Epithelial cell of proximal tubule (primary cell): ENCODE measurements at regions not wholly inside any gene's neighbourhood (a gene's known extent, or its start where the extent isn't known, plus 50 kb on each side); places are given as distances from the start of the nearest gene placed in this dataset.

Experiments
- DNase-seq: peaks from one replicate; pipeline ENCODE4 v3.0.0-alpha.2; 2011; ENCODE audit warnings: low read depth
- H3K4me3 ChIP-seq: 2 replicates; pipeline ENCODE4 v1.5.1; 2011; ENCODE audit warnings: low read depth, mild to moderate bottlenecking, low read length
- CTCF ChIP-seq: conservative IDR thresholded peaks from 2 replicates; pipeline ENCODE4 v1.5.1; 2012; ENCODE audit warnings: low read depth, mild to moderate bottlenecking, low read length

GRCh38 chr7:8998762-8999161 is 565.4 kb downstream of the NXPH1 start:
- DNase-seq = no peak
- H3K4me3 ChIP-seq = no peak overlapping the region
- TF ChIP-seq CTCF = no peak

GRCh38 chr7:9013940-9014339 is 580.5 kb downstream of the NXPH1 start:
- no peak for DNase-seq
- no peak overlapping the region for H3K4me3 ChIP-seq
- no peak for TF ChIP-seq CTCF

GRCh38 chr7:9017286-9017685 is 583.9 kb downstream of the NXPH1 start:
- no peak for DNase-seq
- TF ChIP-seq CTCF = no peak
- H3K4me3 ChIP-seq = no peak overlapping the region

- TF ChIP-seq CTCF = no peak
- no peak overlapping the region for H3K4me3 ChIP-seq
- no peak for DNase-seq
These were observed 589.0 kb downstream of the NXPH1 start for GRCh38 chr7:9022456-9022855.

- no peak for TF ChIP-seq CTCF
- DNase-seq = no peak
- no peak overlapping the region for H3K4me3 ChIP-seq
These were observed 590.4 kb downstream of the NXPH1 start for GRCh38 chr7:9023675-9024294.

GRCh38 chr7:9026121-9026520 is 592.7 kb downstream of the NXPH1 start:
- DNase-seq = no peak
- no peak for TF ChIP-seq CTCF
- no peak overlapping the region for H3K4me3 ChIP-seq

GRCh38 chr7:9028012-9028411 is 594.6 kb downstream of the NXPH1 start:
- no peak for DNase-seq
- TF ChIP-seq CTCF = no peak
- H3K4me3 ChIP-seq = no peak overlapping the region
